ENCODE measurements at regions not wholly inside any gene's neighbourhood (a gene's known extent, or its start where the extent isn't known, plus 50 kb on each side); places are given as distances from the start of the nearest gene placed in this dataset.

DNA sequence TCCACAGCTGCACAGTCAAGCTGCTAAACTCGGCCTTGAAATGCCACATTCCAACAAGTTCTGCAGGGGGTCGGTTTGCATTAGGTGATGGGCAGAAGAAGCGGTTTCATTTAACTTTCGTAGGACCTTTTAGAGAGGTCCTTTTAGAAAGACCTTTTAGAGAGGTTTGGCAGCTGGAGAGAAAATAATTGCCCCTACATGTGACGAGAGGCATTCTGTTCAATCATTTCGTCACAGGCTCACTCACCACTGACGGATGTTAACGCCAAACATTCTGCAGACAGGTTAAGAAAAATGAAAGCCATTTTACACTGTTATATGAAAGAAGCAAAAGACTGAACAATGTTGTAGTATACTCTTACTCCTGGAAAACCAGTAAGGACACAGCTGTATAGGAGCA is 76.5 kb upstream of the ZNF423 start:
- Histone ChIP-seq H3K36me3 (ENCODE audit: control insufficient read depth in 2 of 2, insufficient read depth in 2 of 2, low read length in 1 of 2) (no peaks in the 10 kb centered on the region), H3K4me1 (ENCODE audit: control insufficient read depth in 2 of 2, insufficient read depth in 2 of 2, low read length in 2 of 2) (no peaks in the 10 kb centered on the region), H3K9me3 (ENCODE audit: control insufficient read depth in 2 of 2, insufficient read depth in 1 of 2, low read length in 1 of 2) (no peaks in the 10 kb centered on the region), H3K27ac (ENCODE audit: low read depth in 1 of 2, low read length in 1 of 2) (no peak overlapping the region), H3K27me3 (ENCODE audit: control insufficient read depth in 2 of 2, insufficient read depth in 1 of 2, low read length in 1 of 2) (peaks cover 0 to 4% of the 10 kb centered on the region in 2 donors), H3K4me3 (ENCODE audit: low read length in 2 of 2) (no peak overlapping the region)
- 91% methylated on average over 8 of the region's 8 CpGs for WGBS
- DNase-seq (ENCODE audit: low read depth in 6 of 9, low spot score in 9 of 9), result no peak

DNA sequence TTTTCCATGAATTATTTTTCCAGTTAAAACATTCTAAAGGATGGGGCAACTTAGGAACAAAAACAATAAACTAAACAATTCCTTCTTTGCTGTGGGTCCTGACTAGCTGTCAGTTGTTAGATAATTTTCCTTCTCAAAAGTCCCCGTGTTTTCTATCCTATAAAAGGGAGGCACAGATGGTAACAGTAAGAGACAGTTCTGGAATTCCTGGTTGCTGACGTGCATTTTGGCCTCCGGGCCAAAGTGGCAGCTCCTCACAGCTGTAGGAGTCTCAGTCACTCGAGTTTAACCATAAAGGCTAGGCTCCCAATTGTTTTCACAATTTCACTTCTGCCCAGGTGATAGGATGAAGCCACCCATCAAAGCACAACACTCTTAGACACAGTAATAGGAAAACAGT is 77.0 kb upstream of the ZNF423 start:
- Histone ChIP-seq H3K4me1 (ENCODE audit: control insufficient read depth in 2 of 2, insufficient read depth in 2 of 2, low read length in 2 of 2) (no peaks in the 10 kb centered on the region), H3K27ac (ENCODE audit: low read depth in 1 of 2, low read length in 1 of 2) (no peak overlapping the region), H3K36me3 (ENCODE audit: control insufficient read depth in 2 of 2, insufficient read depth in 2 of 2, low read length in 1 of 2) (no peaks in the 10 kb centered on the region), H3K27me3 (ENCODE audit: control insufficient read depth in 2 of 2, insufficient read depth in 1 of 2, low read length in 1 of 2) (peaks cover 0 to 4% of the 10 kb centered on the region in 2 donors), H3K4me3 (ENCODE audit: low read length in 2 of 2) (no peak overlapping the region), H3K9me3 (ENCODE audit: control insufficient read depth in 2 of 2, insufficient read depth in 1 of 2, low read length in 1 of 2) (no peaks in the 10 kb centered on the region)
- DNase-seq (ENCODE audit: low read depth in 6 of 9, low spot score in 9 of 9), result no peak
- 85% methylated on average over 4 of the region's 4 CpGs for WGBS

DNA sequence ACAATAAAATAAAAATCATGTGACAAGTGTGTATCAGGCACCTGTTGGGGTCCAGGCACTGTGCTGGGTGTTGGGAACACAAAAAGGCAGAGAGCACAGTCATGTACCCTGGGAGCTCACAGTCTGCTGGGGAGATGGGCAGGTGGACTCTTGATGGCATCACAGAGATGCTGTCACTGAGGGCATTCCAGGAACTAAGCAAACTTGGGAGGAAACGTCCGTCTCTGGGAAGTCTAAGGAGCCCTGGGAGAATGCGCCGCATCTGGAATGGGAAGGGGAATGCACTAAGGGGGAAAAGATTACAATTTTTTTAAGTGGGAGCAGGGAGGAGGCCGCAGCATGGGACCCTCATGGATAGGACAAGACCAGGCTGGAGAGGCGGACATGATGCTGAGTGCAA is 80.9 kb upstream of the ZNF423 start:
- DNase-seq (ENCODE audit: low read depth in 6 of 9, low spot score in 9 of 9), result no peak
- no peak overlapping the region for H3K27ac ChIP-seq (ENCODE audit: low read depth in 1 of 2, low read length in 1 of 2)
- no peaks in the 10 kb centered on the region for H3K4me1 ChIP-seq (ENCODE audit: control insufficient read depth in 2 of 2, insufficient read depth in 2 of 2, low read length in 2 of 2)
- no peaks in the 10 kb centered on the region for H3K27me3 ChIP-seq (ENCODE audit: control insufficient read depth in 2 of 2, insufficient read depth in 1 of 2, low read length in 1 of 2)
- H3K4me3 ChIP-seq (ENCODE audit: low read length in 2 of 2), result no peak overlapping the region
- WGBS, result 97% methylated on average over 6 of the region's 6 CpGs
- no peaks in the 10 kb centered on the region for H3K9me3 ChIP-seq (ENCODE audit: control insufficient read depth in 2 of 2, insufficient read depth in 1 of 2, low read length in 1 of 2)
- H3K36me3 ChIP-seq (ENCODE audit: control insufficient read depth in 2 of 2, insufficient read depth in 2 of 2, low read length in 1 of 2), result no peaks in the 10 kb centered on the region

DNA sequence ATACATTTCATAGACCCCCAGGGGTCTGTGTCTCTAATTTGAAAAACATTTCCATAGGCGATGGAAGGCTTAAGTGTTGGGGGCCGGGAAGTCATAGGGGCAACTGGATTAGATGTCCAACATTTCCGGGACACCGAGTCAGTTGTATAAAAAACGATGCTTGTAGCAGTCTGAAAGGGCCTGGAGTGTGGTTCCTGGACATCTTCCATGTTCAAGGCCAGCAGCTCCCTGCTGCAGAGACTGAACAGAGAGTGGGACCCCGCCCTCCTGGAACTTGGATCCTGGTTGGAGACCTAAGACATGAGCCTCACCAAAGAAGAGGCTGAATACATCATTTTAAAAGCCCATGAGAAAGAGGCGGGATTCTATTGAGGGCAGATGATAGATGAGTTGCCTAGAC is 82.0 kb upstream of the ZNF423 start:
- Histone ChIP-seq H3K27ac (ENCODE audit: low read depth in 1 of 2, low read length in 1 of 2) (no peak overlapping the region), H3K27me3 (ENCODE audit: control insufficient read depth in 2 of 2, insufficient read depth in 1 of 2, low read length in 1 of 2) (no peaks in the 10 kb centered on the region), H3K36me3 (ENCODE audit: control insufficient read depth in 2 of 2, insufficient read depth in 2 of 2, low read length in 1 of 2) (no peaks in the 10 kb centered on the region), H3K4me3 (ENCODE audit: low read length in 2 of 2) (no peak overlapping the region), H3K4me1 (ENCODE audit: control insufficient read depth in 2 of 2, insufficient read depth in 2 of 2, low read length in 2 of 2) (no peaks in the 10 kb centered on the region), H3K9me3 (ENCODE audit: control insufficient read depth in 2 of 2, insufficient read depth in 1 of 2, low read length in 1 of 2) (no peaks in the 10 kb centered on the region)
- DNase-seq (ENCODE audit: low read depth in 6 of 9, low spot score in 9 of 9), result no peak
- 94% methylated on average over 7 of the region's 7 CpGs for WGBS

DNA sequence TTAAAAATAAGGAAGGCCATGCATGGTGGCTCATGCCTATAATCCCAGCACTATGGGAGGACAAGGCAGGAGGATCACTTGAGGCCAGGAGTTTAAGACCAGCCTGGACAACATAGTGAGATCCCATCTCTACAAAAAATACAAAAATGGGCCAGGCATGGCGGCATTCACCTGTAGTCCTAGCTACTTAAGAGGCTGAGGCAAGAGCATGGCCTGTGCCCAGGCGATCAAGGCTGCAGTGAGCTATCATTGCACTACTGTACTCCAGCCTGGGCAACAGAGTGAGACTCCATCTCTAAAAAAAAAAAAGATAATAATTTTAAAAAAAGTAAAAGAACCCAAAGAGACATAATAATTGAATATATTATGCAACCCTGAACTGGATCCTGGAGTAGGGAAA is 83.6 kb upstream of the ZNF423 start:
- WGBS, result 99% methylated on average over 2 of the region's 2 CpGs
- DNase-seq (ENCODE audit: low read depth in 6 of 9, low spot score in 9 of 9), result no peak
- Histone ChIP-seq H3K27me3 (ENCODE audit: control insufficient read depth in 2 of 2, insufficient read depth in 1 of 2, low read length in 1 of 2) (no peaks in the 10 kb centered on the region), H3K4me1 (ENCODE audit: control insufficient read depth in 2 of 2, insufficient read depth in 2 of 2, low read length in 2 of 2) (no peaks in the 10 kb centered on the region), H3K36me3 (ENCODE audit: control insufficient read depth in 2 of 2, insufficient read depth in 2 of 2, low read length in 1 of 2) (no peaks in the 10 kb centered on the region), H3K27ac (ENCODE audit: low read depth in 1 of 2, low read length in 1 of 2) (no peak overlapping the region), H3K4me3 (ENCODE audit: low read length in 2 of 2) (no peak overlapping the region), H3K9me3 (ENCODE audit: control insufficient read depth in 2 of 2, insufficient read depth in 1 of 2, low read length in 1 of 2) (no peaks in the 10 kb centered on the region)

DNA sequence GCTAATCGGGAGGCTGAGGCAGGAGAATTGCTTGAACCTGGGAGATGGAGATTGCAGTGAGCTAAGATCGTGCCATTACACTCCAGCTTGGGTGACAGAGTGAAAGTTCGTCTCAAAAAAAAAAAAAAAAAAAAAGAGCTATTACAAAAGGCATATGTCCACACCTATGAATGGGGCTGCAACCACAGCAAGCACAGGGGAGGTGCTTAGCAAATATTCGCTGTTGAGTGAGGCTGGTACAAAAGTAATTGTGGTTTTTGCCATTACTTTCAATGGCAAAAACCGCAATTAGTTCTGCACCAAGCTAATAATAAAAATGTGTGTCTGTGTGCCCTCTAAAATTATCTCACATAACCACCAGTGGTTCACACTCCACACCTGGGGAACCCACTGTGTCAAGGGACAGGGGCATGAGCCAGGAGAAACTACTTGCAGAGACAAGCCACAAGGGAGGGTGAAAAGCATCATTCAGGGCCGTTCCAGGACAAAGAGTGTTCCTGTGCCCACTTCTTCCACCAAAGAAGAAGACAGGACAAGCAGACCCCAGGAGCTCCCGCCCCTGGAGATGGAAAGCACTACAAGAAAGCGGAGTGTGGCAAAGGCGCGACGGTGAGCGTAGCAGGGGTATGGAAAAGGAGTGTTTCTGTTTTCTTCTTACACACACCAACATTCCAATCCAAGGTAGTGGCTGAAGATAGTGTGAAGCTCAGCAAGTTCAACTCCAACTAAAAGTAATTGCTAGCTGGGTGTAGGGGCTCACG is 84.4 kb upstream of the CNEP1R1 start:
- no peaks in the 10 kb centered on the region for H3K9me3 ChIP-seq (ENCODE audit: control insufficient read depth in 2 of 2, insufficient read depth in 1 of 2, low read length in 1 of 2)
- no peaks in the 10 kb centered on the region for H3K4me1 ChIP-seq (ENCODE audit: control insufficient read depth in 2 of 2, insufficient read depth in 2 of 2, low read length in 2 of 2)
- H3K27me3 ChIP-seq (ENCODE audit: control insufficient read depth in 2 of 2, insufficient read depth in 1 of 2, low read length in 1 of 2), result no peaks in the 10 kb centered on the region
- no peaks in the 10 kb centered on the region for H3K36me3 ChIP-seq (ENCODE audit: control insufficient read depth in 2 of 2, insufficient read depth in 2 of 2, low read length in 1 of 2)
- no peak for DNase-seq (ENCODE audit: low read depth in 6 of 9, low spot score in 9 of 9)
- no peak overlapping the region for H3K27ac ChIP-seq (ENCODE audit: low read depth in 1 of 2, low read length in 1 of 2)
- no peak overlapping the region for H3K4me3 ChIP-seq (ENCODE audit: low read length in 2 of 2)
- WGBS, result 96% methylated on average over 13 of the region's 13 CpGs

DNA sequence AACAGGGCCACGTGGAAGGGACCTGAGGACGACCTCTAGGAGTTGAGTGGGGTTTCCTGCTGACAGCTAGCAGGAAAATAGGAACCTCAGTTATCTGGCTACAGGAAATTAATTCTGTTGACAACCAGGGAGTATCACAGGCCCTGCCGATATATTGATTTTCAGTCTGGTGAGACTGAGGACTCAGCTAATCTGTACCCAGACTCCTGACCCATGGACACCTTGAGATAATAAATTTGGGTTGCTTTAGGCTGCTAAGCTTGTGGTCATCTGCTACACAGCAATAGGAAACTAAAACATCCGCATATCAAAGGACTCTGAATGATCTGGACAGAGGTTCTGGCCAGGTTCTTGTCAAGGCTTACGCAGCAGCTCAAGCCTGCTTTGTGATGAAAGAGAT is 80.8 kb upstream of the CNEP1R1 start:
- Histone ChIP-seq H3K9me3 (ENCODE audit: control insufficient read depth in 2 of 2, insufficient read depth in 1 of 2, low read length in 1 of 2) (no peaks in the 10 kb centered on the region), H3K36me3 (ENCODE audit: control insufficient read depth in 2 of 2, insufficient read depth in 2 of 2, low read length in 1 of 2) (no peaks in the 10 kb centered on the region), H3K27ac (ENCODE audit: low read depth in 1 of 2, low read length in 1 of 2) (no peak overlapping the region), H3K4me3 (ENCODE audit: low read length in 2 of 2) (no peak overlapping the region), H3K4me1 (ENCODE audit: control insufficient read depth in 2 of 2, insufficient read depth in 2 of 2, low read length in 2 of 2) (no peaks in the 10 kb centered on the region), H3K27me3 (ENCODE audit: control insufficient read depth in 2 of 2, insufficient read depth in 1 of 2, low read length in 1 of 2) (no peaks in the 10 kb centered on the region)
- DNase-seq (ENCODE audit: low read depth in 6 of 9, low spot score in 9 of 9), result no peak
- WGBS, result 65% methylated on average over 5 of the region's 5 CpGs

DNA sequence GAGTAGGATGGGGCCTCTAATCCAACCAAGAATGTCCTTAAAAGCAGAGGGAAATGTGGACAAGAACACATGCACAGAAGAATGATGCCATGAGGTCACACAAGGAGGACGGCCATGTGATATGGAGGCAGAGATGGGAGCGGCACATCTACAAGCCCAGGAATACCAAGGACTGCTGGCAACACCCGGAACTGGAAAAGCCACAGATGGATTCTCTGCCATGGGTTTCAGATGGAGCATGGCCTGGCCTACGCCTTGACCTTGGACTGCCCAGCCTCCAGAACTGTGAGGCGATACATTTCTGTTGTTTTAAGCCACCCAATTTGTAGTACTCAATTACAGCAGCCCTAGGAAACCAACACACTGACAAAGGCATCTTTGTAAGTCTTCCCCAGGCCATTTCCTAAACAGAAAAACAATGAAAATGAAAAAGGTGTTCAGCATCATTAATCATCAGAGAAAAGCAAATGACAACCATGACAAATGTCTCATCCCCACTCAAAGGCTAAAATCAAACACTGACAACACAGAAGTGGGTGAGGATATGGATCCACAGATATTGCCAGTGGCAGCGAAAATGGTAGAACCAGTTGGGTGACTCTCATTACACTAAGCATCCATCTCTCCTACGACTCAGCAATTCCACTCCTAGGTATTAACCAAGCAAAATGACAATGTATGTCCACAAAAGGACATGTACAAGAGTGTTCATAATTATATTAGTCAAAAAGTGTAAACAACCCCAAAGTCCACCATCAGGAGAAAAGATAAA is 76.9 kb upstream of the CNEP1R1 start:
- Histone ChIP-seq H3K4me1 (ENCODE audit: control insufficient read depth in 2 of 2, insufficient read depth in 2 of 2, low read length in 2 of 2) (no peaks in the 10 kb centered on the region), H3K27ac (ENCODE audit: low read depth in 1 of 2, low read length in 1 of 2) (no peak overlapping the region), H3K36me3 (ENCODE audit: control insufficient read depth in 2 of 2, insufficient read depth in 2 of 2, low read length in 1 of 2) (no peaks in the 10 kb centered on the region), H3K4me3 (ENCODE audit: low read length in 2 of 2) (no peak overlapping the region), H3K9me3 (ENCODE audit: control insufficient read depth in 2 of 2, insufficient read depth in 1 of 2, low read length in 1 of 2) (no peaks in the 10 kb centered on the region), H3K27me3 (ENCODE audit: control insufficient read depth in 2 of 2, insufficient read depth in 1 of 2, low read length in 1 of 2) (no peaks in the 10 kb centered on the region)
- DNase-seq (ENCODE audit: low read depth in 6 of 9, low spot score in 9 of 9), result no peak
- WGBS, result 94% methylated on average over 7 of the region's 7 CpGs

DNA sequence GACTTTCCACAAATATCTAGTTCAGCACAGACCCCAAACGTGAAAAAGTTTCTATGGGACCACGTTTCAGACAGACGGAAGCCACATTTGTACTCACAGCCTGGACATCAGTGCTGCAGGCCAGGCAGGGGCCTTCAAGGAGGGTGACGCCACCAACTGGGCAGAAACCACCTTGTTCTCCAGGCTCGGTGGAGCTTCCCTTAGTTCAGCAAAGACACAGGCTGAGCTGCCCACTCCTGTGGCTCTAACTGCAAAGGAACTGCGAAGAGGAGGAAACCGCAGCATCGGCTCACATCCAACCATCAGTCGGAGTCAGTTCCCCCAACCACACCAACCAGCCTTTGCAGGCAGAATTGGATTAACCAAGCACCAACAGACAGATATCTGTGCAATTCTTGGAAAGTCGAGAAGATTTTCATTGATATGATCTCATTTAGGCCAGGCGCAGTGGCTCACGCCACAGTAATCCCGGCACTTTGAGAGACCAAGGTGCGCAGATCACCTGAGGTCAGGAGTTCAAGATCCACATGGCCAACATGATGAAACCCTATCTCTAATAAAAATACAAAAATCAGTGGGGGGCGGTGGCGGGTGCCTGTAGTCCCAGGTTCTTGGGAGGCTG is 73.3 kb upstream of the CNEP1R1 start:
- 85% methylated on average over 16 of the region's 16 CpGs for whole genome bisulfite sequencing

More for the DNA sequence above, 73.3 kb upstream of the CNEP1R1 start:
- Histone ChIP-seq H3K4me3 (ENCODE audit: low read length in 2 of 2) (no peak overlapping the region), H3K27me3 (ENCODE audit: control insufficient read depth in 2 of 2, insufficient read depth in 1 of 2, low read length in 1 of 2) (no peaks in the 10 kb centered on the region), H3K36me3 (ENCODE audit: control insufficient read depth in 2 of 2, insufficient read depth in 2 of 2, low read length in 1 of 2) (no peaks in the 10 kb centered on the region), H3K4me1 (ENCODE audit: control insufficient read depth in 2 of 2, insufficient read depth in 2 of 2, low read length in 2 of 2) (no peaks in the 10 kb centered on the region), H3K9me3 (ENCODE audit: control insufficient read depth in 2 of 2, insufficient read depth in 1 of 2, low read length in 1 of 2) (no peaks in the 10 kb centered on the region), H3K27ac (ENCODE audit: low read depth in 1 of 2, low read length in 1 of 2) (no peak overlapping the region)
- DNase-seq (ENCODE audit: low read depth in 6 of 9, low spot score in 9 of 9), result no peak

Data from thymus (tissue), 11 donors.